Left kidney (tissue), 1 donor: ENCODE measurements at regions not wholly inside any gene's neighbourhood (a gene's known extent, or its start where the extent isn't known, plus 50 kb on each side); places are given as distances from the start of the nearest gene placed in this dataset.

ENCODE experiments used
- DNase-seq: peaks from one replicate; pipeline ENCODE4 v3.0.0-alpha.2; 2013

DNA sequence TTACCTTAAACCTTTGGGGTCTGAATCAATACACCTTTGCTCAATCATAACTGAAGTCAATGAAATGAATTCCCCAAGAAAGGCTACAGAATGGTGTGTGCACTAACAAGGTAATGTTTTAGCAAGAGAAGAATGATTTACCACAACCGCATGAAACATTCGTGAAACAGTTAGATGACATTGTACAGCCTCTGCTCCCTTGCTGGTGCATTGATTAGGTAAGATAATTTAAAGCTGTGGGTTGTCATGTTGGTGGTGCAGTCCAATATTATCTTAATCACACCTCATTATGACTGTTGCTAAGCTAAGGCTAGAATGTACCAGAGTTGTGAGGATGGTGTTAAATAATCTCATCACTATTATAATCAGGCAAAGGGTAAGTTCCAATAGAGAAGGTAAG lies 1673.2 kb upstream of the PRR20A start:
- no peak for DNase-seq

- no peak for DNase-seq
Observed at GRCh38 chr13:55483626-55484158, 1657.0 kb upstream of the PRR20A start.

DNA sequence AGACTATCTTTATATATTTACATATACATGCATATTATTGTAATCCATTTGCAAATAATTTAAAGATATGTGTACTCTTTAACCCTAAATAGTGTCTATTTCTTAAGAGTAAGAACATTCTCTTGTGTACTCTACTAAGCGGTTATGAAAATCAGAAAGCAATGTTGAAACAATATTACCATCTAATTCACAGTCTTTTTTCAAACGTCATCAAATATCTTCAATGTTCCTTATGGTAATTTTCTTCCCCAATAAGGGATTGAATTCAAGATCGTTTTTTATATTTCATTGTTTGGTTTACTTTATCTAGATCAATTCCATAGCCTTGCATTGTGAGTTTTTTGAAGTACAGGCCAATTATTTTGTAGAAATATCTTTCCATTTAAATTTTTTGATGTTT lies 1647.4 kb upstream of the PRR20A start:
- DNase-seq, result no peak

- DNase-seq, result no peak
Observed at GRCh38 chr13:55497486-55497885, 1643.2 kb upstream of the PRR20A start.

DNA sequence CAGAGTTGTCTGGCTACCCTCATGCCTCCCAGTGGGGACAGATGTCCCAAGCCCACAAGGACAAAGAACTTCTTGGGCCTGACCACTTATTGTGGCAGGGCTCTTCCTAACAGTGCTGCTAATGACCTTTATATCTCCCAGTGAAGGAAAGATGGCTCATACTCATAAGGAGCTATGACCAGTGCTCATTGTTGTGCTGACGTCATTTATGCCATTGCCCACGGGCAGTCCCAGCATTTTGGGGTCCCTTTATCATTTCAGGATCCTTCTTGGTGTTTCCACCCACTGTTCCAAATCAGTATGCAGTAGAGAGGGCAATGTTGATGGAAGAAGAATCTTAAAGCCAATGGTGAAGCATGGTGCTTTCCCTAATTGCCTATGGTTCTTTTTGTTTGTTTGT lies 1640.0 kb upstream of the PRR20A start:
- no peak for DNase-seq

- no peak for DNase-seq
Observed at GRCh38 chr13:55516610-55517009, 1624.1 kb upstream of the PRR20A start.

DNA sequence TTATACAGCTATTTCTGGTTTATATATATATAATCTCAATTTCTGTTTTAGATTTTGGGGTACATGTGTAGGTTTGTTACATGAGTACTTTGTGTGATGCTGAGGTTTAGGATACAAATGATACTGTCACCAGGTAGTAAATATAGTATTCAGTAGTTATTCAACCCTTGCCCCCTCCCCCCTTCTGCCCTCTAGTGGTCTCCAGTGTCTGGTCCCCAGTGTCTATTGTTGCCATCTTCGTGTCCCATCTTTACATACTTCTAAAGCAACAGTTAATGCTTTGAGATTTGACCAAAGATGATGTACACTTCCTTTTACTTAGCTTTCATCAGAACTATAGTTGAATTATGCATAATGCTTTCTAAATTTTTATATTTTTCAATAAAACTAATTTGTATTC lies 1623.4 kb upstream of the PRR20A start:
- DNase-seq, result no peak

DNA sequence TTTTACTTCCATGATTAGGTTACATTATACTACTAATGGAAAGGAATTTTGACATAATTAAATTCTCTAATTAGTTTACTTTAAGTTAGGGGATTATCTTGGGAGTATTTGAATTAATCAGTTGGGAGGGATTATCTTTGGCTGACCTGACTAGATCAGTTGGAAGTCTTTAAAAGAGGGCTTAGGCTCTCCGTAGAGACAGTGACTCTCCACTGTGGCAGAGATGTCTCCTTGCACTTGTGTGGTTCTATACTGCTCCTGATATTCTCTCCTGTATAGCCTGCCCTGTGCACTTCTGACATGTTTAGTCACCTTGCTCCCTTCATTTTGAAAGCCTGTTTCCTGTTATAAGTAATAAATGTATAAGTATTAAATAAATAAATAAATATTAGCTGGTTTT lies 1612.3 kb upstream of the PRR20A start:
- DNase-seq, result no peak

DNA sequence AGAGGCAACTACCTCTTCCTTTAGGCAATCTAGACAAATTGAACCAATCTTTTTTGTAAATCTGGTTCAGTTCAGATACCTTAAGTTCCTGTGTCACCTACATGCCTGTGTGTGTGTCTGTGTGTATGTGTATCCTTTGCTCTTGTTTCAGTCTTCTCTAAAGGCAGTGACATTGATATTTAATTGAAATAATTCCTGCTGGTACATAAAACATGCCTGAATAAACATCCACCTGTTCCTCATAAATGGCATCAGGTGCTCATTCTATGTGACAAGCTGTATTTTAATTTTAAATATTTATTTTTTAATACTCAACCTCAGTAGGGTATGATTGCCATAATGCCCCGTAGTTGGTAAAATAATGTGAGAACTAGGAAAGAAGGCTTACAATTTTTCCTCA lies 1606.4 kb upstream of the PRR20A start:
- DNase-seq, result no peak

- DNase-seq, result no peak
Observed at GRCh38 chr13:55538424-55538823, 1602.3 kb upstream of the PRR20A start.

DNA sequence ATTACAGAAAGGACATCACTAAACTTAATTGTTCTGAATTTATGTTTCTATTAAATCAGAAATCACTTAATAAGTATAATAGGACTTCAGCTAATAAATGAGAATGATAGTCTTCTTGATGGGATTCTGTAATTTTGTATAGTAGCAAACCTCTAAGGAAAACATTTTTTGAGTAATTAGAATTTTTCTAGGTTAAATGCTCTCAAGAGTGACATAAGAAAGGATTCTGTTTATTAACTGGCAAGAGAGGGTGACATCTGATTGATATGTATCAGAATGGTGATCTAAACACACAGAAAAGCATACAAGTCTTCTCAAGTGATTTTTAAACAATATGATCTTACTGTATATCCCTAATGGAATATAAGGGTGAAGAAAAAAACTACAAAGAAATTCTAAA lies 1597.7 kb upstream of the PRR20A start:
- no peak for DNase-seq

GRCh38 chr13:55550624-55551023 lies 1590.1 kb upstream of the PRR20A start:
- no peak for DNase-seq

DNA sequence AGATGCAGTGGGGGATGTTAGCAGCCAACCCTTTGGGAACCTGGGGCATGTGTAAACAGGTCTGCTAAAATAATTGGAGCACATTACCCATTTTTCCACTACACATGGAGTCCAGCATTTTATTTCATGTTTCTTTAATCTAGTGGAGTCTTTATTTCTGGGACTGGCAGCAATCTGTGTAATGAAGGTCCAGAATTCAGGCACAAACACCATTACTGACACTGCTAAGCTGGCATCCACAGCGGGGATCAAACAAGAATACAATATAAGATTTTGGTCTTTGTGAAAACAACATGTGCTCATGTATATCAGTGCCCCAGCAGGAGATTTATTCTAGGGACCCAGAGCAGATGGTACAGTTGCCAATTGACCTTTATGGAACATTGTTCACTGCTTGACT lies 1587.0 kb upstream of the PRR20A start:
- no peak for DNase-seq

GRCh38 chr13:55554741-55555140 lies 1586.0 kb upstream of the PRR20A start:
- no peak for DNase-seq

- DNase-seq, result no peak
Observed at GRCh38 chr13:55560331-55560730, 1580.4 kb upstream of the PRR20A start.

DNA sequence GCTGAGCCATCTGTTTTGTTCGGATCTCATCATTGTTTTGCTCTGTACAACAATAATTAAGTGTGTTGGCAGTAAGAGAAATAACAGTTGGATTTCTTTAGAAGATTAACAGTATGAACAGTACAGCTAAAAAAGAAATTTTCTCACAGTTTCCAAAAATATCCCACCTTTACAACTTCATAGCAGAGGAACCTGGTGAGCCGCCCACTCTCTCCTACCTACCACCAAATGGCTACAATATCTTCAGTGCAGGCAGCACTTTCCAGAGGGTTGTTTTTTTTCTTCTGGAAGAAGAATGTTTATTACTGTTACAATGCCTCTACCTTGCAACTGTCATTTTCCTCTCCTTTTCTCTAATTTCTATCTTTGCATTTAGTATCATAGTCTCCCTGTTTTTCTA lies 1577.5 kb upstream of the PRR20A start:
- DNase-seq, result no peak

DNA sequence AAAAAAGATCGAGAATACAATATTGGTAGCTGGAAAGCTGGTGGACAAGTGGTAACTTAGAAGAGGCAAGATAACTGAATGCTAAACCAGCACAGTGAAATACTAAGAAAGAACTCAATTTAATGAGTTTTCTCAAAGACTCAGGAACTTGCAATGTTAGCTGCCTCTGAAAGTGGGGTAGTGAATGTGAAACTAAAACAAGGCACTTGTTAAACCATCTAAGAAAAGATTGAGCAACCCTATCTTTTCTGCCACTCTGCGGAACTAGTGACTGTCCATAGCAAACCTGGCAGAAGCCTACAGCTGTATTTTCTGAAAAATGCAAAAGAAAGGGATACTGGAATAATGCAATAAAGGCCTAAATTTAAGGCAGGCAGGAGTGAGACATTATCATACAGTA lies 1574.4 kb upstream of the PRR20A start:
- DNase-seq, result no peak

DNA sequence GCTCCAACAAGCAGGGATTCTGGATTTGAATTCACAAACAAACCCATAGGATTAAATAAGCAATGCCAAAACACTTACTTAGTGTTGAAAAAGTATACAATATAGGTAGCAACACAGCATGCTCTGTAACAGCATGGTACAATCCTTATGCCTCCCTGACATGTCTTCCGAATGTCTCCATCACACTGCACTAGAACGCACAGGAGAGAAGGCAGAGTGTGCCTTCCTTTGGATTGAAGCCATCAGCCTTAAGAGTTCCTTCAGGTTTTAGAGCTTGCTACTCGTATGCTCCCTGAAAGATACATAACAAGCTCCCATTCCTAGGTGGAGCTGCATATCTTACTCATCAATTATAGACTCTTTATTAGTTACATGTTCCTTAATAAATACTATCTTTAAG lies 1573.9 kb upstream of the PRR20A start:
- DNase-seq, result no peak

GRCh38 chr13:55567721-55568625 lies 1572.7 kb upstream of the PRR20A start:
- DNase-seq, result no peak

- no peak for DNase-seq
Observed at GRCh38 chr13:55569082-55569481, 1571.6 kb upstream of the PRR20A start.

GRCh38 chr13:55569514-55569913 lies 1571.2 kb upstream of the PRR20A start:
- no peak for DNase-seq

- no peak for DNase-seq
Observed at GRCh38 chr13:55570371-55570770, 1570.3 kb upstream of the PRR20A start.

GRCh38 chr13:55571237-55571867 lies 1569.4 kb upstream of the PRR20A start:
- DNase-seq, result no peak

GRCh38 chr13:55572408-55572807 lies 1568.3 kb upstream of the PRR20A start:
- DNase-seq, result no peak
